ENCODE measurements at regions not wholly inside any gene's neighbourhood (a gene's known extent, or its start where the extent isn't known, plus 50 kb on each side); places are given as distances from the start of the nearest gene placed in this dataset.
"Not testable (repeated sequence)": the region's sequence is repeated elsewhere in the genome, so short reads cannot be mapped to it uniquely, and the experiment has no call there.

- DNase-seq, result not testable (repeated sequence)
Observed at GRCh38 chr12:34226044-34226443, 203.7 kb downstream of the ALG10 start.

GRCh38 chr12:34228046-34228445 lies 205.8 kb downstream of the ALG10 start:
- not testable (repeated sequence) for DNase-seq

DNA sequence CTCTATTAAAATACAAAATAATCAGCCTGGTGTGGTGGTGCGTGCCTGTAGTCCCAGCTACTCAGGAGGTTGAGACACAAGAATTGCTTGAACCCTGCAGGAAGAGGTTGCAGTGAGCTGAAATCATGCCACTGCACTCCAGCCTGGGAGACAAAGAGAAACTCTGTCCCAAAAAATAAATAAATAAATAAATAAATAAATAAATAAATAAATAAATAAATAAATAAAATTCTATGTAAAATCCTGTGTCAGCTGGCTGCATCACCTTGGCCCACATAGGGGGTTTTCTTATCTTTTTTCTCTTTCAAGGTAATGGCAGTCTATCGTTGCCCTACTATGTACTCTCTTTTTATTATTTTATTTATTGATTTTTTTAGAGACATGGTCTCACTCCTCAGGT lies 206.7 kb downstream of the ALG10 start:
- not testable (repeated sequence) for DNase-seq

- no peak for DNase-seq
Observed at GRCh38 chr12:34233618-34234017, 211.3 kb downstream of the ALG10 start.

GRCh38 chr12:34236073-34236472 lies 213.8 kb downstream of the ALG10 start:
- DNase-seq, result no peak

DNA sequence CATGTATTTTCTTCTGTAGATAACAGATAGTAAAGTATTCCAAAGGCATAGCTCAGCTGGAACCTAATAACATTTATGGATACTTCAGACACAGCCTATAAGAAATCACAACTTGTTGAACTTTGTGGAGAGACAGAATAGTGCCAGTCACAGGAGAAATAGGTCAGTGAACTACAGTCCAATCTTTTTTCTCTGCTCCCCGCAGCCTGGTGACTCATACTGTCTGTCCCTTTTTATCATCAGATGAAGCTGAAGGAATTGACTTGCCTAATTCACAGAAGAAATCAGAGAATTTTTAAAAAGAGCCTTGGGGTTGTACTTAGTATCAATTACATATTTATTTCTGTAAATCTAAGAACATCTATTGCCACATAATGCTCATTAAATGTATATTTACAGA lies 222.3 kb downstream of the ALG10 start:
- DNase-seq, result no peak

DNA sequence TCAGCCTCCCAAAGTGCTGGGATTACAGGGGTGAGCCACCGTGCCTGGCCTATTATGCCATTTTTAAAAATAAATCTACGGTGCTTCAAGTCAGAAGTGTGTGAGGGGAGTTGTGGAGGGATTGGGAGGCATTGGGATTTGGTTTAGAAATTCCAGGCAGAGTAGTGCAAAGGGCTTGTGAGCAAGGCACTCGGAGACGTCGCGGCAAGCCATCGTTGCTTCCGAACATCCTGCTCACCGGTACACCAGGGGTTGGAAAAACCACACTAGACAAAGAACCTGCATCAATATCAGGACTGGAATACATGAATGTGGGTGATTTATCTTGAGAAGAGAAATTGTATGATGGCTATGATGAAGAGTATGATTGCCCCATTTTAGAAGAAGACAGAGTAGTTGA lies 227.0 kb downstream of the ALG10 start:
- DNase-seq, result no peak

GRCh38 chr12:34251879-34252278 lies 229.6 kb downstream of the ALG10 start:
- DNase-seq, result not testable (repeated sequence)

GRCh38 chr12:34253674-34254073 lies 231.4 kb downstream of the ALG10 start:
- DNase-seq, result no peak

GRCh38 chr12:34257093-34257492 lies 234.8 kb downstream of the ALG10 start:
- DNase-seq, result no peak

GRCh38 chr12:34262140-34262539 lies 239.8 kb downstream of the ALG10 start:
- not testable (repeated sequence) for DNase-seq

- no peak for DNase-seq
Observed at GRCh38 chr12:34264110-34264509, 241.8 kb downstream of the ALG10 start.

DNA sequence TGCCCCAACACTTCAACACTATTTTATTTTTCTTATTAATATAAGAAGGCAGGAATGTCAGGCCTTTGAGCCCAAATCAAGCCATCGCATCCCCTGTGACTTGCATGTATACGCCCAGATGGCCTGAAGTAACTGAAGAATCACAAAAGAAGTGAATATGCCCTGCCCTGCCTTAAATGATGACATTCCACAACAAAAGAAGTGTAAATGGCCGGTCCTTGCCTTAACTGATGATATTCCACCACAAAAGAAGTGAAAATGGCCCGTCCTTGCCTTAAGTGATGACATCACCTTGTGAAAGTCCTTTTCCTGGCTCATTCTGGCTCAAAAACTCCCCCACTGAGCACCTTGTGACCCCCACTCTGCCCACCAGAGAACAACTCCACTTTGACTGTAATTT lies 251.4 kb downstream of the ALG10 start:
- not testable (repeated sequence) for DNase-seq

- no peak for DNase-seq
Observed at GRCh38 chr12:34275129-34275528, 252.8 kb downstream of the ALG10 start.

GRCh38 chr12:34286483-34286882 lies 264.2 kb downstream of the ALG10 start:
- DNase-seq, result no peak

GRCh38 chr12:34286934-34287333 lies 264.6 kb downstream of the ALG10 start:
- DNase-seq, result no peak

GRCh38 chr12:34287437-34287836 lies 265.1 kb downstream of the ALG10 start:
- no peak for DNase-seq

DNA sequence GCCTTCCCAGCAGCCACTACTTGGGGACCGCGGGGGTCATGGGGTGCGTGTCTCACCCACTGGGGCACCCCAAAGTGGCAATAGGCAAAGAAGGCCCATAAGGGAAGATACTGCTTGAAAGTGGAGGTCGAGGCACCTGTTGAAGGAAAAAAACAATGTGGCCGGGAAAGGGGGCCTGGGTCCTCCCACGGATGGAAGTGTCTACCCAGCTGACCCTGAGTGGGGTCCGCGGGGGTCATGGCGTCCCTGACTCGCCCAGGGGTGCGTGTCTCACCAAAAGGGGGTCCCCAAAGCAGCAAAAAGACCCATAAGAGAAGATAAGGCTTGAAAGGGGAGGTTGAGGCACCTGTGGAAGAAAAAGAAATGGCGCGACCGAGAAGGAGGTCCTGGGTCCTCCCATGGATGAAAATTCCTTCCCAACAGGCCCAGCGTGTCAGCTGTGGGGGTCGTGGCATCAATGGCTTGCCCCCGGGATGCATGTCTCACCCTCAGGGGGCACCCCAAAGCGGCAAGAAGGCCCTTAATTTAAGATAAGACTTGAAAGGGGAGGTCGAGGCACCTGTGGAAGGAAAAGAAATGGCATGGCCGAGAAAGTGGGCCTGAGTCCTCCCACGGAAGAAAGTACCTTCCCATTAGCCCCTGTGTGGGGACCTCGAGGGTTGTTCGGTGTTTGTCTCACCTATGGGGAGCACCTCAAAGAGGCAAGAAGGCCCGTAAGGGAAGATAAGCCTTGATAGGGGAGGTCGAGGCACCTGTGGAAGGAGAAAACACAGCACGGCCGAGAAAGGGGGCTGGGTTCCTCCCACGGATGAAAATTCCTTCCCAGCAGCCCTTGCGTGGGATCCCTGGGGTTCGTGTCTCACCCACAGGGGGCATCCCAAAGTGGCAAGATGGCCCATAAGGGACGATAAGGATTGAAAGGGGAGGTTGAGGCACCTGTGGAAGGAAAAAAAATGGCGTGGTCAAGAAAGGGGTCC lies 266.0 kb downstream of the ALG10 start:
- no peak for DNase-seq

GRCh38 chr12:34288963-34289345 lies 266.7 kb downstream of the ALG10 start:
- DNase-seq, result no peak

- DNase-seq, result no peak
Observed at GRCh38 chr12:34289431-34290380, 267.4 kb downstream of the ALG10 start.

- no peak for DNase-seq
Observed at GRCh38 chr12:34290381-34290995, 268.2 kb downstream of the ALG10 start.

- DNase-seq, result no peak
Observed at GRCh38 chr12:34291001-34291400, 268.7 kb downstream of the ALG10 start.

GRCh38 chr12:34291426-34291901 lies 269.2 kb downstream of the ALG10 start:
- DNase-seq, result no peak

Data from activated CD4-positive, alpha-beta T cell treated with anti-CD3 and anti-CD28 coated beads for 4 hours (primary cell).